ENCODE measurements at regions not wholly inside any gene's neighbourhood (a gene's known extent, or its start where the extent isn't known, plus 50 kb on each side); places are given as distances from the start of the nearest gene placed in this dataset.

- no peak overlapping the region for H3K4me3 ChIP-seq (ENCODE audit: low read length)
- no peak for DNase-seq
- H3K9me3 ChIP-seq (ENCODE audit: low read length), result no peaks in the 10 kb centered on the region
- no peaks in the 10 kb centered on the region for H4K20me1 ChIP-seq (ENCODE audit: insufficient read depth, low read depth, low read length)
- no peaks in the 10 kb centered on the region for H3K27me3 ChIP-seq (ENCODE audit: low read length)
- no peak overlapping the region for H3K4me2 ChIP-seq (ENCODE audit: low read depth, low read length, poor library complexity, severe bottlenecking)
- no peak overlapping the region for H3K9ac ChIP-seq (ENCODE audit: low read length)
- H3K36me3 ChIP-seq (ENCODE audit: insufficient read depth, low read length), result no peaks in the 10 kb centered on the region
- H3K9me2 ChIP-seq (replicated peaks; ENCODE audit: insufficient read depth, low read length), result no peaks in the 10 kb centered on the region
- H2AFZ ChIP-seq (ENCODE audit: low read length), result no peak overlapping the region
- H3K4me1 ChIP-seq (ENCODE audit: low read length), result no peaks in the 10 kb centered on the region
- no peaks in the 10 kb centered on the region for H3K79me2 ChIP-seq (ENCODE audit: low read length)
- H3K27ac ChIP-seq (ENCODE audit: low read length), result no peak overlapping the region
Measured at GRCh38 chr1:90802622-90803021, 85.5 kb upstream of the BARHL2 start.

DNA sequence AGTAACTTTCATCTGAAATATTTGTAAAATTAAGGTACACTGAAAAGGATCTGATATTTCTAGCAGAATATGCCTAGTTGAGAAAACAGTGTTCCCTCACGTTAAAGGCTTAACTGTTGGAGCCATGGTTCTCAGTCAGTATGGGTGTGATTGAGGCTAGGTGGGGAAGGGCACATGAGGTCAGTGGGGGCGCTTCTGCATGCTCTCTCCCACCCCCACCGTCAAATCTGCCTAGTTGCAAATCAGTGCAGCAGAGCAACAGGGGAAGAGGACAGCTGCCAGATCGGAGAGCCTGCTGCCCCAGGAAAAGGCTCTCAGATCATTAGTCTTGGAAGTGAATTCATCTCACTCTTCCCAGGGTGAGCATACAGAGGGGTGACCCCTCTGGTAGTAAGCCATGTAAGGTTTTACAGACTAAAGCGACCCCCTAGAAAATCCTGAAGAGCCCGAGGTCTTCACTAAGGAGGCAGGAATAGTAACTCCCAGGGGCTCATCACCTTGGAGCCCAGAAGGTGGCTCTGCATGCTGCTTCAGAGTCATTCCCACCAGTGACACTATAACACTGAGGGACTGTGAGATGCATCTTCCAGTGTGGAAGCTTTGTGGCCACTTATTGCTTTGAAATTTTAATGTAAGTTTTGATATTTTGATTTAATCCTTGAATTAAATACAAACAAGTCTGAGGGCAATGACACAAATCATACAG, 83.1 kb upstream of the BARHL2 start:
- Histone ChIP-seq H4K20me1 (ENCODE audit: insufficient read depth, low read depth, low read length) (no peaks in the 10 kb centered on the region), H3K9ac (ENCODE audit: low read length) (no peak overlapping the region), H3K9me2 (replicated peaks; ENCODE audit: insufficient read depth, low read length) (no peaks in the 10 kb centered on the region)

DNA sequence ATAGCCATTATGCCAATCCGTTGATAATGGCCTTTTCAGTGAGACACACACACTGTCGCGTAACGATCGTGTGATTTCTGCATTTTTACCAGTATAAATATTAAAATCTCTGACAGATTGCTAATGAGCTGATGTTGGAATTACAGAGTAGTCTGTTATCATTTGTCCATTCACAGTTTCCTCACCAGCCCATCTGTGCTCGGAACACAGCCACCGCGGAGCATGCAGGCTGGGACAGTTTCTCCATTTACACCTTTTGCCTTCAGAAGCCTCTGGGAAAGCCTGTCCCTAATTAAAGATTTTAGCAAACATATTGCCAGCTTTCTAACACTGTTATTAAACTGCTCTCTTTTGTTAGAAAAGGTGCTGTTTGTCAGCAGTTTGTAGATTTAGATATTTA, 82.2 kb upstream of the BARHL2 start:
- Histone ChIP-seq H3K9me2 (replicated peaks; ENCODE audit: insufficient read depth, low read length) (no peaks in the 10 kb centered on the region), H3K27ac (ENCODE audit: low read length) (no peak overlapping the region), H3K4me1 (ENCODE audit: low read length) (no peaks in the 10 kb centered on the region), H3K27me3 (ENCODE audit: low read length) (no peaks in the 10 kb centered on the region), H3K79me2 (ENCODE audit: low read length) (no peaks in the 10 kb centered on the region), H3K9ac (ENCODE audit: low read length) (no peak overlapping the region), H4K20me1 (ENCODE audit: insufficient read depth, low read depth, low read length) (no peaks in the 10 kb centered on the region), H3K9me3 (ENCODE audit: low read length) (no peaks in the 10 kb centered on the region), H3K36me3 (ENCODE audit: insufficient read depth, low read length) (no peaks in the 10 kb centered on the region), H3K4me3 (ENCODE audit: low read length) (no peak overlapping the region), H3K4me2 (ENCODE audit: low read depth, low read length, poor library complexity, severe bottlenecking) (no peak overlapping the region), H2AFZ (ENCODE audit: low read length) (no peak overlapping the region)
- DNase-seq, result no peak

More for the DNA sequence above, 83.1 kb upstream of the BARHL2 start:
- H3K27ac ChIP-seq (ENCODE audit: low read length), result no peak overlapping the region
- no peaks in the 10 kb centered on the region for H3K79me2 ChIP-seq (ENCODE audit: low read length)
- H3K4me2 ChIP-seq (ENCODE audit: low read depth, low read length, poor library complexity, severe bottlenecking), result no peak overlapping the region
- H2AFZ ChIP-seq (ENCODE audit: low read length), result no peak overlapping the region
- no peaks in the 10 kb centered on the region for H3K4me1 ChIP-seq (ENCODE audit: low read length)
- no peak for DNase-seq
- no peak overlapping the region for H3K4me3 ChIP-seq (ENCODE audit: low read length)
- no peaks in the 10 kb centered on the region for H3K27me3 ChIP-seq (ENCODE audit: low read length)
- no peaks in the 10 kb centered on the region for H3K36me3 ChIP-seq (ENCODE audit: insufficient read depth, low read length)
- no peaks in the 10 kb centered on the region for H3K9me3 ChIP-seq (ENCODE audit: low read length)

DNA sequence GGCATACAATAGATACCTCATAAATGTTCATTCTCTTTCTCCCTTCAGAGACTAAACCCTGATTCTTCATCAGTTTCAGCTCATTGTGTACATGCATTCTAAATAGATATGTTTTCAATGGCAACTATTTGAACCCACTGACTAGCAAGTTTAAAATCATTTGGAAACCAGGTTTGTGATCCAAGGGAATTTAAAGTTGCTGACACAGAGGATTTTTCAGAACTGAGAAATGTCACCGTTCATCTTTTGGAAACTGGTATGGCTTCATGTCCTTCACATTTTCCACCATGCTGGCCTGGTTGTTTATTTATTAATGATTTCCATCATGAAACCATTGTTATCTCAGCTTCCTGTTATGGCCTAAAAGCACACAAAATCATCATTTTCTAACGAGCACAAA, 81.8 kb upstream of the BARHL2 start:
- Histone ChIP-seq H3K27ac (ENCODE audit: low read length) (no peak overlapping the region), H3K9ac (ENCODE audit: low read length) (no peak overlapping the region), H3K9me3 (ENCODE audit: low read length) (no peaks in the 10 kb centered on the region)

DNA sequence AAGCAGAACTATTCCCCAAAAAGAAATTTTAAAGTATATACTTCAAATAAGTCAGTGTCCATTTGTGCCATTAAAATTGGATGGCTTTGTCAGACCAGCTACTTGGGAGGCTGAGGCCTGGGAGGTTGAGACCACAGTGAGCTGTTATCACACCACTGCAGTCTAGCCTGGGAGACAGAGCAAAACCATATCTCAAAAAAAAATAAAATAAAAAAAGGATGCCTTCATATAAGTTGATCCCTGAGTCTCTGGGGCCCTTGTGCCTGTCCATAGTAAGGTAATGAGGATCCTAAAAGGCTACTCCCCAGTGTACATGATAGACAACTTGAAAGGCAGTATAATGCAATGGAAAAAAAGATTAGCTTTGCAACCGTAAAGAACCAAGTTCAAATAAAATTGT, 81.2 kb upstream of the BARHL2 start:
- Histone ChIP-seq H3K27ac (ENCODE audit: low read length) (no peak overlapping the region), H3K4me3 (ENCODE audit: low read length) (no peak overlapping the region), H2AFZ (ENCODE audit: low read length) (no peak overlapping the region), H3K4me1 (ENCODE audit: low read length) (no peaks in the 10 kb centered on the region), H4K20me1 (ENCODE audit: insufficient read depth, low read depth, low read length) (no peaks in the 10 kb centered on the region), H3K36me3 (ENCODE audit: insufficient read depth, low read length) (no peaks in the 10 kb centered on the region), H3K79me2 (ENCODE audit: low read length) (no peaks in the 10 kb centered on the region), H3K9ac (ENCODE audit: low read length) (no peak overlapping the region), H3K9me3 (ENCODE audit: low read length) (no peaks in the 10 kb centered on the region), H3K9me2 (replicated peaks; ENCODE audit: insufficient read depth, low read length) (no peaks in the 10 kb centered on the region), H3K4me2 (ENCODE audit: low read depth, low read length, poor library complexity, severe bottlenecking) (no peak overlapping the region), H3K27me3 (ENCODE audit: low read length) (no peaks in the 10 kb centered on the region)
- DNase-seq, result no peak

More for the DNA sequence above, 81.8 kb upstream of the BARHL2 start:
- H4K20me1 ChIP-seq (ENCODE audit: insufficient read depth, low read depth, low read length), result no peaks in the 10 kb centered on the region
- H3K4me3 ChIP-seq (ENCODE audit: low read length), result no peak overlapping the region
- H3K4me1 ChIP-seq (ENCODE audit: low read length), result no peaks in the 10 kb centered on the region
- H3K9me2 ChIP-seq (replicated peaks; ENCODE audit: insufficient read depth, low read length), result no peaks in the 10 kb centered on the region
- no peak overlapping the region for H3K4me2 ChIP-seq (ENCODE audit: low read depth, low read length, poor library complexity, severe bottlenecking)
- no peak for DNase-seq
- H3K27me3 ChIP-seq (ENCODE audit: low read length), result no peaks in the 10 kb centered on the region
- H2AFZ ChIP-seq (ENCODE audit: low read length), result no peak overlapping the region
- H3K36me3 ChIP-seq (ENCODE audit: insufficient read depth, low read length), result no peaks in the 10 kb centered on the region
- H3K79me2 ChIP-seq (ENCODE audit: low read length), result no peaks in the 10 kb centered on the region

DNA sequence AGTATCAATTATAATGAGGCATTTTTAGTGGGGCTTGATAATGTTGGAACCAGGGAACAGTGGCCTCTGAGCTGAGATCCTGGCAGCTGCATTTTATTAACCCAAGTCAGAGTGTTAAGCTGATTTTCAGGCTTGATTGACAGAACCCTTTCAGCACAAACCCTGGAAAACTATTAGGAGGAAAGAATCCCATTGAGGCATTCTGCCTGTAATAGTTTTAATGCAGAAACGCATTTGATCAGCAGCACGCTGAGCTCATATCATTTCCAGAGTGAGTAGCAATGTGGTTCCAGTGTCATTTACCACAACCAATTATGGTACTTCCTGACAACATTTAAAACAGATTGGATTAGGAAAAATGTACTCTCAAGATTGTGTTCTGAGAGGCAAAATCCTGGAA, 78.3 kb upstream of the BARHL2 start:
- Histone ChIP-seq H3K27me3 (ENCODE audit: low read length) (no peaks in the 10 kb centered on the region), H3K4me3 (ENCODE audit: low read length) (no peak overlapping the region), H3K4me2 (ENCODE audit: low read depth, low read length, poor library complexity, severe bottlenecking) (no peak overlapping the region), H2AFZ (ENCODE audit: low read length) (no peak overlapping the region), H4K20me1 (ENCODE audit: insufficient read depth, low read depth, low read length) (no peaks in the 10 kb centered on the region), H3K36me3 (ENCODE audit: insufficient read depth, low read length) (no peaks in the 10 kb centered on the region), H3K27ac (ENCODE audit: low read length) (no peak overlapping the region), H3K9me3 (ENCODE audit: low read length) (no peaks in the 10 kb centered on the region), H3K79me2 (ENCODE audit: low read length) (no peaks in the 10 kb centered on the region), H3K9ac (ENCODE audit: low read length) (no peak overlapping the region), H3K9me2 (replicated peaks; ENCODE audit: insufficient read depth, low read length) (no peaks in the 10 kb centered on the region), H3K4me1 (ENCODE audit: low read length) (no peaks in the 10 kb centered on the region)
- no peak for DNase-seq

- Histone ChIP-seq H3K27me3 (ENCODE audit: low read length) (no peaks in the 10 kb centered on the region), H3K27ac (ENCODE audit: low read length) (no peak overlapping the region), H3K4me2 (ENCODE audit: low read depth, low read length, poor library complexity, severe bottlenecking) (no peak overlapping the region), H3K9me3 (ENCODE audit: low read length) (no peaks in the 10 kb centered on the region), H3K4me3 (ENCODE audit: low read length) (no peak overlapping the region), H3K4me1 (ENCODE audit: low read length) (no peaks in the 10 kb centered on the region), H3K36me3 (ENCODE audit: insufficient read depth, low read length) (no peaks in the 10 kb centered on the region), H3K9ac (ENCODE audit: low read length) (no peak overlapping the region), H2AFZ (ENCODE audit: low read length) (no peak overlapping the region), H3K9me2 (replicated peaks; ENCODE audit: insufficient read depth, low read length) (no peaks in the 10 kb centered on the region), H4K20me1 (ENCODE audit: insufficient read depth, low read depth, low read length) (no peaks in the 10 kb centered on the region), H3K79me2 (ENCODE audit: low read length) (no peaks in the 10 kb centered on the region)
- DNase-seq, result no peak
Measured at GRCh38 chr1:90786709-90787108, 69.6 kb upstream of the BARHL2 start.

GRCh38 chr1:90784186-90784847, 67.2 kb upstream of the BARHL2 start:
- no peak overlapping the region for H3K27ac ChIP-seq (ENCODE audit: low read length)
- no peaks in the 10 kb centered on the region for H3K9me2 ChIP-seq (replicated peaks; ENCODE audit: insufficient read depth, low read length)
- no peaks in the 10 kb centered on the region for H3K4me1 ChIP-seq (ENCODE audit: low read length)
- H3K27me3 ChIP-seq (ENCODE audit: low read length), result no peaks in the 10 kb centered on the region
- no peak overlapping the region for H3K4me2 ChIP-seq (ENCODE audit: low read depth, low read length, poor library complexity, severe bottlenecking)
- no peak overlapping the region for H2AFZ ChIP-seq (ENCODE audit: low read length)
- H3K9ac ChIP-seq (ENCODE audit: low read length), result no peak overlapping the region
- no peaks in the 10 kb centered on the region for H3K9me3 ChIP-seq (ENCODE audit: low read length)
- DNase-seq, result no peak
- no peaks in the 10 kb centered on the region for H3K79me2 ChIP-seq (ENCODE audit: low read length)
- no peak overlapping the region for H3K4me3 ChIP-seq (ENCODE audit: low read length)
- H4K20me1 ChIP-seq (ENCODE audit: insufficient read depth, low read depth, low read length), result no peaks in the 10 kb centered on the region
- H3K36me3 ChIP-seq (ENCODE audit: insufficient read depth, low read length), result no peaks in the 10 kb centered on the region

All from Karpas-422 (cell line).